ENCODE measurements at regions not wholly inside any gene's neighbourhood (a gene's known extent, or its start where the extent isn't known, plus 50 kb on each side); places are given as distances from the start of the nearest gene placed in this dataset.
"Not testable (repeated sequence)": the region's sequence is repeated elsewhere in the genome, so short reads cannot be mapped to it uniquely, and the experiment has no call there.

DNA sequence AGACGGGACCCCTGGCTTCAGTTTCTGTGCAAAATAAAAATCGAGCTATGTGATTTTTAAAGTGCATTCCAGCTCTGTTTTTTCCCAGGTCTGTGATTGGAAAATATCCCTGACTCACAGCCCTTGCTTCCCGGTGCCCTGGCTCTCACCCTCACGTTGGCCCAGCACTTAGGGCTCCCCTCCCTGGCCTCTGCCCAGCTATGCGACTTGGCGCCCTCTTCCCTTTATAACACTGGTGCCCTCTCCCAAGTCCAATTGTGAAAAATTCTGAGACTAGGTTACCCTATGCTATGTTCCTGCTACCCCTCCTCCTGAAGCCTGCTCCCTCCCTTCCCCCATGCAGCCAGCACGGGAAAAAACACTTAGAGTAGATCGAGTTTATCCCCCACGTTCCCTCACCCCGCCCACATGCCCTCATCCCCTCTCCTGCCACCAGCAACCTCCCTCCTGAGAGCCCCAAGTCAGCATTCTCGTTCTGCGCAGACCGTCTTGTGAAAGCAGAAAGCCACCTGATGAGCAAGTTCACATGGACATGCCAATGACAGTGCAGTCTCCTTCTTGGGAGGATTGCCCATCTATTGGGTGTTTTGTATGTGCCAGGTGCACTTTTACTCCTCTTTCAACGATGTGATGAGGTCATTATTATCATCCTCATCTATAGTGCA lies 228.8 kb downstream of the VAPA start:
- no peak for DNase-seq (ENCODE audit: low read depth, low spot score)
- no peak for TF ChIP-seq YY1 (IDR thresholded peaks at IDR 0.05; ENCODE audit: insufficient read depth, insufficient read length)
- TF ChIP-seq ZNF274 (IDR thresholded peaks at IDR 0.05; ENCODE audit: low read depth, low read length) = no peak
- TF ChIP-seq SUZ12 (IDR thresholded peaks at IDR 0.05; ENCODE audit: extremely low read depth, insufficient read depth, insufficient read length) = no peak
- Histone ChIP-seq H3K9ac (ENCODE audit: insufficient read length, low read depth) (no peak overlapping the region), H3K9me3 (ENCODE audit: insufficient read depth, low read length) (no peaks in the 10 kb centered on the region), H3K4me3 (ENCODE audit: insufficient read length, low read depth) (no peak overlapping the region), H3K27me3 (ENCODE audit: insufficient read depth, insufficient read length) (no peaks in the 10 kb centered on the region), H3K4me1 (ENCODE audit: insufficient read depth, insufficient read length) (peaks cover 13% of the 10 kb centered on the region), H3K36me3 (ENCODE audit: insufficient read depth, insufficient read length, low read length) (no peaks in the 10 kb centered on the region)

DNA sequence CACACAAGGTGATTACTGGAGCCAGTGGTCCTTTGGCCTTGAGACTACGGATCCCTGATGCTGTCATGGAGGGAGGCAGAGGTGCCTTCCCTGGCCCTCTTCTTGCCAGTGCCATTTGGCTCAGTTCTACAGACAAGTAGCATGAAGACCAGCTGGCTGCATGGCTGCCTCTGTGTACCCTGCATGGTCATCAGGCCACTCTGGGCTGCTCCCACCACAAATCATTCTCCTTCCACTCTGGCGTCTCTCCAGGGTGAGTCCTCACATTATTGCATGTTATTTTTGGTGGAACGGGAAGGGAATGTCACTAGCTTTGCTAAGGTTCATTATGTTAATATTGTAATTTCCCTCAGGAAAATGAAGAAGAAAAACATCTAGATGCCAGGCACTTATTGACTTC lies 229.8 kb downstream of the VAPA start:
- no peaks in the 10 kb centered on the region for H3K36me3 ChIP-seq (ENCODE audit: insufficient read depth, insufficient read length, low read length)
- H3K4me1 ChIP-seq (ENCODE audit: insufficient read depth, insufficient read length) = peaks cover 13% of the 10 kb centered on the region
- no peaks in the 10 kb centered on the region for H3K9me3 ChIP-seq (ENCODE audit: insufficient read depth, low read length)
- H3K9ac ChIP-seq (ENCODE audit: insufficient read length, low read depth) = no peak overlapping the region
- no peak for DNase-seq (ENCODE audit: low read depth, low spot score)
- no peaks in the 10 kb centered on the region for H3K27me3 ChIP-seq (ENCODE audit: insufficient read depth, insufficient read length)
- H3K4me3 ChIP-seq (ENCODE audit: insufficient read length, low read depth) = no peak overlapping the region
- no peak for TF ChIP-seq ZNF274 (IDR thresholded peaks at IDR 0.05; ENCODE audit: low read depth, low read length)
- TF ChIP-seq YY1 (IDR thresholded peaks at IDR 0.05; ENCODE audit: insufficient read depth, insufficient read length) = no peak
- TF ChIP-seq SUZ12 (IDR thresholded peaks at IDR 0.05; ENCODE audit: extremely low read depth, insufficient read depth, insufficient read length) = no peak

DNA sequence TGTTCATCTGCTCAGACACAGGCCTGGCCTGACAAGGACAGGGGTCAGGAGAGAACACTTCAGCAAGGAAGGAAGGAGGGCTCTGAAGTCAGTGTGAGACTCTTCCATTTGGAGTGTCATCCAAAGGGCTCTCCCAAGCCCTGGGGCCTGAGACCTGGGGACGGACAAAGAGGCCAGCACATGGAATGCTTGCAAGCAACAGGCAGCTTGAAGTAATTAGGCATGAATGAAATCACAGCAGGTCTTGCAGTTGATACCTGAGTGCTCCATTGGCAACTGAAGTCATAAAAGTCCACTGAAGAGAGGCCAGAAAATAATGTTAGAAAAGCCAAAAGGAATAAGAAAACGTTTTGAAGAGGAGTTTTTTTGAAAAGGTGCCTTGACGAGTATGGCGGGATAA lies 231.7 kb downstream of the VAPA start:
- TF ChIP-seq YY1 (IDR thresholded peaks at IDR 0.05; ENCODE audit: insufficient read depth, insufficient read length) = no peak

GRCh38 chr18:10147226-10147625 lies 233.4 kb downstream of the VAPA start:
- H3K4me1 ChIP-seq (ENCODE audit: insufficient read depth, insufficient read length) = peaks cover 5% of the 10 kb centered on the region
- no peak for DNase-seq (ENCODE audit: low read depth, low spot score)

More for the DNA sequence above, 231.7 kb downstream of the VAPA start:
- Histone ChIP-seq H3K9ac (ENCODE audit: insufficient read length, low read depth) (no peak overlapping the region), H3K4me3 (ENCODE audit: insufficient read length, low read depth) (no peak overlapping the region), H3K36me3 (ENCODE audit: insufficient read depth, insufficient read length, low read length) (no peaks in the 10 kb centered on the region), H3K4me1 (ENCODE audit: insufficient read depth, insufficient read length) (peaks cover 5% of the 10 kb centered on the region), H3K9me3 (ENCODE audit: insufficient read depth, low read length) (peaks cover 2% of the 10 kb centered on the region; the same call in 1 of the 2 replicates), H3K27me3 (ENCODE audit: insufficient read depth, insufficient read length) (no peaks in the 10 kb centered on the region)
- DNase-seq (ENCODE audit: low read depth, low spot score) = peak; percentile 6

GRCh38 chr18:10147752-10148151 lies 233.9 kb downstream of the VAPA start:
- Histone ChIP-seq H3K4me1 (ENCODE audit: insufficient read depth, insufficient read length) (peaks cover 2% of the 10 kb centered on the region), H3K4me3 (ENCODE audit: insufficient read length, low read depth) (no peak overlapping the region), H3K27me3 (ENCODE audit: insufficient read depth, insufficient read length) (no peaks in the 10 kb centered on the region), H3K9me3 (ENCODE audit: insufficient read depth, low read length) (peaks cover 6% of the 10 kb centered on the region; the same call in 1 of the 2 replicates), H3K9ac (ENCODE audit: insufficient read length, low read depth) (no peak overlapping the region), H3K36me3 (ENCODE audit: insufficient read depth, insufficient read length, low read length) (no peaks in the 10 kb centered on the region)
- no peak for DNase-seq (ENCODE audit: low read depth, low spot score)
- no peak for TF ChIP-seq ZNF274 (IDR thresholded peaks at IDR 0.05; ENCODE audit: low read depth, low read length)
- TF ChIP-seq SUZ12 (IDR thresholded peaks at IDR 0.05; ENCODE audit: extremely low read depth, insufficient read depth, insufficient read length) = no peak
- no peak for TF ChIP-seq YY1 (IDR thresholded peaks at IDR 0.05; ENCODE audit: insufficient read depth, insufficient read length)

More at GRCh38 chr18:10147226-10147625, 233.4 kb downstream of the VAPA start:
- H3K9me3 ChIP-seq (ENCODE audit: insufficient read depth, low read length) = peaks cover 6% of the 10 kb centered on the region; the same call in 1 of the 2 replicates
- no peak overlapping the region for H3K4me3 ChIP-seq (ENCODE audit: insufficient read length, low read depth)
- no peak overlapping the region for H3K9ac ChIP-seq (ENCODE audit: insufficient read length, low read depth)
- TF ChIP-seq YY1 (IDR thresholded peaks at IDR 0.05; ENCODE audit: insufficient read depth, insufficient read length) (no peak), SUZ12 (IDR thresholded peaks at IDR 0.05; ENCODE audit: extremely low read depth, insufficient read depth, insufficient read length) (no peak), ZNF274 (IDR thresholded peaks at IDR 0.05; ENCODE audit: low read depth, low read length) (no peak)
- H3K36me3 ChIP-seq (ENCODE audit: insufficient read depth, insufficient read length, low read length) = no peaks in the 10 kb centered on the region
- no peaks in the 10 kb centered on the region for H3K27me3 ChIP-seq (ENCODE audit: insufficient read depth, insufficient read length)

DNA sequence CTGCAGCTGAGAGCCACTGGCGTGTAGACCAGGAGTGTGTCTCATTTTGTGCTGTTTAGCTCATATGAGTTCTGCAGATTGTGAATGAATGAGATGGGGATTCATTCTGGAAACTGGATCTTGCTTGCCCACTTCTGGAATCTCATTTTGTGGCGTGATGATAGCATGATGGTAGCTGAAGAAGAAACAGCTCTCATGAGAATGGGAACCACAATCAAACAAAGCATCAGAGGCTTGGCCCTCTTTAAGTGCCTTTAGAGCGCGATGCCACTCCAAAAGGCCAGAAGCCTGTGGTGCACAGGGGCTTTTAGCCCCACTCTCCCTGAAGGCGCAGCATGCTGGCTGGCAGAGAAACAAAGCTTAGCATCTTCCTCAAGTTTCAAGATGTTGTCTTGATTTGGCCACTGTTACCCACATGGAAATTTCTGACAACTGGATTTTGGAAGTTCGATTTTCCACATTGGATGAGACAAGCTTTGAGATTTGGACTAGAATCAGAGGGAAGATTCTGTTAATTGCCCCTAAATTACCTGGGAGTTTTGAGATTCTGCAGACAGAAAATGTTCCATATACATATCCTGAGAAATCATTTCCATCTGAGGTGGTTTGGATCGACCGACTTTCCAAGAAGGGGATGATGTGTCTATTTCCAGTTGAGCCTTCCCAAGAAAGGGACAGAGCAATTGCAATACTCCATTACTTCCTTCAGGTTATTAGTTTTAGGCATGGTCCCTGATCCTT lies 234.5 kb downstream of the VAPA start:
- TF ChIP-seq ZNF274 (IDR thresholded peaks at IDR 0.05; ENCODE audit: low read depth, low read length) (no peak), YY1 (IDR thresholded peaks at IDR 0.05; ENCODE audit: insufficient read depth, insufficient read length) (no peak)
- no peak overlapping the region for H3K4me3 ChIP-seq (ENCODE audit: insufficient read length, low read depth)
- H3K36me3 ChIP-seq (ENCODE audit: insufficient read depth, insufficient read length, low read length) = no peaks in the 10 kb centered on the region
- H3K4me1 ChIP-seq (ENCODE audit: insufficient read depth, insufficient read length) = no peaks in the 10 kb centered on the region
- DNase-seq (ENCODE audit: low read depth, low spot score) = no peak
- no peaks in the 10 kb centered on the region for H3K27me3 ChIP-seq (ENCODE audit: insufficient read depth, insufficient read length)
- H3K9me3 ChIP-seq (ENCODE audit: insufficient read depth, low read length) = peaks cover 6% of the 10 kb centered on the region; the same call in 1 of the 2 replicates
- H3K9ac ChIP-seq (ENCODE audit: insufficient read length, low read depth) = no peak overlapping the region

GRCh38 chr18:10149768-10150556 lies 236.1 kb downstream of the VAPA start:
- TF ChIP-seq SUZ12 (IDR thresholded peaks at IDR 0.05; ENCODE audit: extremely low read depth, insufficient read depth, insufficient read length) (no peak), YY1 (IDR thresholded peaks at IDR 0.05; ENCODE audit: insufficient read depth, insufficient read length) (no peak)
- H3K4me1 ChIP-seq (ENCODE audit: insufficient read depth, insufficient read length) = no peaks in the 10 kb centered on the region
- H3K4me3 ChIP-seq (ENCODE audit: insufficient read length, low read depth) = no peak overlapping the region
- no peaks in the 10 kb centered on the region for H3K36me3 ChIP-seq (ENCODE audit: insufficient read depth, insufficient read length, low read length)
- H3K9ac ChIP-seq (ENCODE audit: insufficient read length, low read depth) = no peak overlapping the region
- no peak for DNase-seq (ENCODE audit: low read depth, low spot score)
- no peaks in the 10 kb centered on the region for H3K27me3 ChIP-seq (ENCODE audit: insufficient read depth, insufficient read length)
- H3K9me3 ChIP-seq (ENCODE audit: insufficient read depth, low read length) = peaks cover 6% of the 10 kb centered on the region; the same call in 1 of the 2 replicates

GRCh38 chr18:10150576-10150975 lies 236.8 kb downstream of the VAPA start:
- H3K36me3 ChIP-seq (ENCODE audit: insufficient read depth, insufficient read length, low read length); H3K4me3 ChIP-seq (ENCODE audit: insufficient read length, low read depth); H3K27me3 ChIP-seq (ENCODE audit: insufficient read depth, insufficient read length); H3K9ac ChIP-seq (ENCODE audit: insufficient read length, low read depth); H3K4me1 ChIP-seq (ENCODE audit: insufficient read depth, insufficient read length); DNase-seq (ENCODE audit: low read depth, low spot score); H3K9me3 ChIP-seq (ENCODE audit: insufficient read depth, low read length): not testable (repeated sequence)
